ENCODE measurements at regions not wholly inside any gene's neighbourhood (a gene's known extent, or its start where the extent isn't known, plus 50 kb on each side); places are given as distances from the start of the nearest gene placed in this dataset.

DNA sequence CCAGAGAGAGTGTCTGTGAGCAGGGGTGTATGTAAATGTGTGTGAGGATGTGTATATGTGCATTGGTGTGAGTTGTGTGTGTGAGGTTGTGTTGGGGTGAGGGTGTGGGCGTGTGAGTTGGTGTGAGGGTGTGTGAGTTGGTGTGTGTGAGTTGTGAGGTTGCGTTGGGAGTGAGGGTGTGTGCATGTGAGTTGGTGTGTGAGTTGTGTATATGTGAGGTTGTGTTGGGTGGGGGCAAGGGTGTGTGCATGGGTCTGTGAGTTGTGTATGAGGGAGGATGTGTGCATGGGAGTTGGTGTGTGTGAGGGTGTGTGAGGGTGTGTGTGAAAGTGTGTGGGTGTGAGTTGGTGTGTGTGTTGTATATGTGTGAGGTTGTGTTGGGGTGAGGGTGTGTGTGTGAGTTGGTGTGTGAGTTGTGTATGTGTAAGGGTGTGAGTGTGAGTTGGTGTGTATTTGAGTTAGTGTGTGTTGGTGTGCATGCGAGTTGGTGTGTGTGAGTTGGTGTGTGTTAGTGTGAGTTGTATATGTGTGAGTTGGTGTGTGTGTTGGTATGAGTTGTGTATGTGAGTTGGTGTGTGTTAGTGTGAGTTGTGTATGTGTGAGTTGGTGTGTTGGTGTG is 161.6 kb upstream of the IER5L start:
- no peak for DNase-seq (ENCODE audit: low read depth)
- Histone ChIP-seq H3K36me3 (ENCODE audit: control insufficient read depth, insufficient read depth, low read length) (peaks cover 20% of the 10 kb centered on the region), H3K4me3 (ENCODE audit: low read depth, low read length) (no peak overlapping the region), H3K27me3 (ENCODE audit: control insufficient read depth, insufficient read depth, low read length) (no peaks in the 10 kb centered on the region)
- TF ChIP-seq, protein P1, sequence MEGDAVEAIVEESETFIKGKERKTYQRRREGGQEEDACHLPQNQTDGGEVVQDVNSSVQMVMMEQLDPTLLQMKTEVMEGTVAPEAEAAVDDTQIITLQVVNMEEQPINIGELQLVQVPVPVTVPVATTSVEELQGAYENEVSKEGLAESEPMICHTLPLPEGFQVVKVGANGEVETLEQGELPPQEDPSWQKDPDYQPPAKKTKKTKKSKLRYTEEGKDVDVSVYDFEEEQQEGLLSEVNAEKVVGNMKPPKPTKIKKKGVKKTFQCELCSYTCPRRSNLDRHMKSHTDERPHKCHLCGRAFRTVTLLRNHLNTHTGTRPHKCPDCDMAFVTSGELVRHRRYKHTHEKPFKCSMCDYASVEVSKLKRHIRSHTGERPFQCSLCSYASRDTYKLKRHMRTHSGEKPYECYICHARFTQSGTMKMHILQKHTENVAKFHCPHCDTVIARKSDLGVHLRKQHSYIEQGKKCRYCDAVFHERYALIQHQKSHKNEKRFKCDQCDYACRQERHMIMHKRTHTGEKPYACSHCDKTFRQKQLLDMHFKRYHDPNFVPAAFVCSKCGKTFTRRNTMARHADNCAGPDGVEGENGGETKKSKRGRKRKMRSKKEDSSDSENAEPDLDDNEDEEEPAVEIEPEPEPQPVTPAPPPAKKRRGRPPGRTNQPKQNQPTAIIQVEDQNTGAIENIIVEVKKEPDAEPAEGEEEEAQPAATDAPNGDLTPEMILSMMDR (IDR thresholded peaks at IDR 0.05; ENCODE audit: insufficient read depth, low read length, severe bottlenecking), result no peak
- peak; percentile 23 for FAIRE-seq

DNA sequence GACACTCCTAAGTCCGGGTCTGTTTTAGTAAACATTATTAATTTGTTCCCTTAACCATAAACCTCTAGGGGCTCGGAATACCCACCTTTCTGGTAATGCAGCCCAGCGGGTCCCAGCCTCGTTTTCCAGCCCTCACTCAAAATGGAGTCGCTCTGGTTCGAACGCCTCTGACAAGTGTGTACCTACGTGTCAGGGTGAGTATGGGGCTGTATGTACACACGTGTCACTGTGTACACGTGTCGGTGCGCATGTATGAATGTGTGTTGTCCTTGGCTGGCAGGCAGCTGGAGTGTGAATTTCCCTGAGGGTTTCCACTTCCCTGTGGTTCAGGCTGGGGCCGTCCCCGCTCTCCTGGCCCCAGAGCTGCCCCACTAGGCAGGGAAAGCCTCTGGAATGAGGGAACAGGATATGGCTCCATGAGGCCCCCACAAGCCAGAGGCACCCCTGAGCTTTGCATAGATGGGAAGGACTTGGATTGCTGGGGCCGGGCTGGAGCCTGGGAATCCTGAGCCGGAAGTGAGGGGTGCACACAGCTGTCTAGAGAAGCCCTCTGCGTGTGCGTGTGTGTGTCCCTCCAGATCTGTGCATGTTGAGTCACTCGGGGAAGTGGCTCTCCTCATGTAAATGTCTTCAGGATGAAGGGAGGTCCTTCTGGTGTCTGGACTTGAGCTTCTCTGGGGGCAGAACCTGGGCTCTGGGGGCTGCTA is 160.8 kb upstream of the IER5L start:
- FAIRE-seq, result no peak
- Histone ChIP-seq H3K27me3 (ENCODE audit: control insufficient read depth, insufficient read depth, low read length) (no peaks in the 10 kb centered on the region), H3K4me3 (ENCODE audit: low read depth, low read length) (no peak overlapping the region), H3K36me3 (ENCODE audit: control insufficient read depth, insufficient read depth, low read length) (peaks cover 19% of the 10 kb centered on the region)
- DNase-seq (ENCODE audit: low read depth), result no peak
- TF ChIP-seq, protein P1 (IDR thresholded peaks at IDR 0.05; ENCODE audit: insufficient read depth, low read length, severe bottlenecking), result no peak

DNA sequence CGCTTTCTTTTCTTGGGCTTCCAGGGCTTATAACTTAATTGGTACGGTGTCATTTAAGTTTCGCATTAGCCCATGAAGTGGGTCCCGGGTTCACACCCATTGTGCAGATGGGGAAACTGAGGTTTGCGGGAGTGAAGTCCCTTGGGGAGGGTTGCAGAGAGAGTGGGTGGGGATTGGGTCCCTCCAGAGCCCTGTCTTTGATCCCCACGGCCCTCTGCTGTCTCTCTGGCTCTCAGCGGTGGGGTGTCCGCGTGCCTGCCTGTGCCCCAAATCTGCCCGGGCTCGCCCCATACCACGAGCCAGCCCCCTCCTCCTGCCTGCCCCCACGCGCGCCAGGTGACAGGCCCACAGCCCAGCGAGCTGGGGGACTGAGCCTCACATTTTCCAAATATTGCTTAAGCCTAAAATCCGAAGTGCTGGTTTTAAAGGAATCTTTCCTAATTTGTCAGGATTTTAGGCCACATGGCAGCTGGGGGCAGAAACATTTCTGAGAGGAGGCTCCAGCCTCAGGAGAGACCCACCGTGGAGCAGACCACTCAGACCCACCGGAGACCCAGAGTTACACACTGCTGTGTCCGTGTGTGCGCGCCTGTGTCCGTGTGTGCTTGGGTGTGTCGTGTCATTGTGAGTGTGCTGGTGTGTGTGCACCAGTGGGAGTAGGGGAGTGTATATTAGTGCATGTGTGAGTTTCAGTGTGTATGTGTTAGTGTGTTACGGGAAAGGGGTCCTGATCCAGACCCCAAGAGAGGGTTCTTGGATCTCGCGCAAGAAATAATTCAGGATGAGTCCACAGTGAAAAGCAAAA is 159.5 kb upstream of the IER5L start:
- TF ChIP-seq, protein P1 (IDR thresholded peaks at IDR 0.05; ENCODE audit: insufficient read depth, low read length, severe bottlenecking), result no peak
- no peak for FAIRE-seq

DNA sequence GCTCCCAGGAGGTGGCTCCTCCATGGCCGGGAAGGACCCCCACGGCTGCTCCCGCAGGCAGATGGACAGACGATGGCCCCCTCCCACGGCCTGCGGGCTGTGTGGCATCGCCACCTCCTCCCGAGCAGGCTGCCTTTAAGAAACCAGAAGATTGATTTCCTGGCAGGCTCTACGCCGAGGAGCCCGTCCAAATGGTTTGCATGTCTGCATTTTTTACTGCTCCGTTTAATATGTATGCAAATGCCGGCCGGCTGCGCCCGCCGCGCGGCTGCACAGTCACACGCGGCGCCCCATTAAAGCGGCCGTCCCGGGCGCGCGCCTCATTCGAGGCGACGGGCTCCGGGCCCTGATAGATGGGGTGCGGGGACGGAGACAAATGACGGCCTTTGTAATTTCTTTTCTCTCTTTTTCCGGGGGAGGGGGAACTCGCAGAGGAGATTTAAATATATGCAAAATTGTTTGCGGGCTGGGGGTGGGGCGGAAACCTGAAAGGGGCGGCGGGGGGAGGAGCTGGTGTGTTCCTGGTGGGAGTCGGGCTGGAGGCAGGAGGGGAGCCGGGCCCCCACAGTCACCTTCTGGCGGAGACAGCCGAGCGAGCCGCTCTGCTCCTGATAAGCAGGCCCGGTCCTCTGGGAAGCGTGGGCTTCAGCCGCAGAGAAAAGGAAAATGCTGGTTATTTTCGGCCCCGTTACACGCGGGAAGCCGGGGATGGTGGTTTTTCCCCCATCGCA is 158.7 kb upstream of the IER5L start:
- no peak for DNase-seq (ENCODE audit: low read depth)
- TF ChIP-seq, protein P1 (IDR thresholded peaks at IDR 0.05; ENCODE audit: insufficient read depth, low read length, severe bottlenecking), result no peak
- FAIRE-seq, result no peak
- Histone ChIP-seq H3K27me3 (ENCODE audit: control insufficient read depth, insufficient read depth, low read length) (no peaks in the 10 kb centered on the region), H3K36me3 (ENCODE audit: control insufficient read depth, insufficient read depth, low read length) (peaks cover 13% of the 10 kb centered on the region), H3K4me3 (ENCODE audit: low read depth, low read length) (peak overlapping the region; percentile 32)

More for the DNA sequence above, 159.5 kb upstream of the IER5L start:
- Histone ChIP-seq H3K36me3 (ENCODE audit: control insufficient read depth, insufficient read depth, low read length) (peaks cover 15% of the 10 kb centered on the region), H3K4me3 (ENCODE audit: low read depth, low read length) (peak overlapping the region; percentile 32), H3K27me3 (ENCODE audit: control insufficient read depth, insufficient read depth, low read length) (no peaks in the 10 kb centered on the region)
- DNase-seq (ENCODE audit: low read depth), result no peak

DNA sequence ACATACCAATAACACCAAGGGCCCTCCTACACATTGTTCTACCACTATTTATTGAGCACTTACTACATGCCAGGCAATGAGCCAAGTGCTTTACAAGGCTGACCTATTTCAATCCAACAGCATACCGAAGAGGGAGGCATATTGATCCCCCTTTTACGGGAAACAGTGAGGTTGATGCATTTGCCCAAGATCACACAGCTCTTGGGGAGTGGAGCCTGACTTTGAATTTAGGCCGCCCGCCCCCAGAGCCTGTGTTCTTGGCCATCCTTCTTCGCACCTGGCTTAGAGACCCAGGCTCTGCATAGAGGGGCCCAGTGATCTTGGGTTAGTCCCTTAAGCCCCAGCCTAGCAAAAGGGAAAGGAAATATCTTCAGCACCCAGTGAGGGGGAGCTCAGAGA is 158.1 kb upstream of the IER5L start:
- peak overlapping the region; percentile 32 for H3K4me3 ChIP-seq (ENCODE audit: low read depth, low read length)
- FAIRE-seq (no peak), DNase-seq (ENCODE audit: low read depth) (no peak)
- TF ChIP-seq, protein P1 (IDR thresholded peaks at IDR 0.05; ENCODE audit: insufficient read depth, low read length, severe bottlenecking), result no peak
- peaks cover 8% of the 10 kb centered on the region for H3K36me3 ChIP-seq (ENCODE audit: control insufficient read depth, insufficient read depth, low read length)
- H3K27me3 ChIP-seq (ENCODE audit: control insufficient read depth, insufficient read depth, low read length), result no peaks in the 10 kb centered on the region
